Smooth muscle cell (in vitro differentiated cells): ENCODE measurements at regions not wholly inside any gene's neighbourhood (a gene's known extent, or its start where the extent isn't known, plus 50 kb on each side); places are given as distances from the start of the nearest gene placed in this dataset.

Experiments
- DNase-seq: peaks from one replicate; lab custom pipeline; 2025; ENCODE audit not compliant: unreplicated experiment; lab: John Stamatoyannopoulos, UW
- H2AFZ ChIP-seq: fragments of 200-600 bp; sonication (generic); 2 replicates; pipeline ENCODE4 v1.6.0; 2016; ENCODE audit warnings: antibody characterized with exemption, low read depth, mild to moderate bottlenecking
- H3F3A ChIP-seq: fragments of 200-600 bp; sonication (generic); 2 replicates; pipeline ENCODE4 v1.6.0; 2017; ENCODE audit warnings: antibody characterized with exemption, low read depth
- H3K27ac ChIP-seq: fragments of 200-600 bp; sonication (generic); 2 replicates; pipeline ENCODE4 v1.5.1; 2016; ENCODE audit warnings: low read depth, mild to moderate bottlenecking
- H3K27me3 ChIP-seq: fragments of 200-600 bp; sonication (generic); 2 replicates; pipeline ENCODE4 v1.6.1; 2016; ENCODE audit warnings: low read depth, mild to moderate bottlenecking
- H3K36me3 ChIP-seq: fragments of 200-600 bp; sonication (generic); 2 replicates; pipeline ENCODE4 v1.5.1; 2016; ENCODE audit warnings: low read depth
- H3K4me1 ChIP-seq: fragments of 200-600 bp; sonication (generic); 2 replicates; pipeline ENCODE4 v1.5.1; 2016; ENCODE audit warnings: low read depth
- H3K4me2 ChIP-seq: fragments of 200-600 bp; sonication (generic); 2 replicates; pipeline ENCODE4 v1.6.0; 2016; ENCODE audit warnings: mild to moderate bottlenecking
- H3K4me3 ChIP-seq: fragments of 200-600 bp; sonication (generic); 2 replicates; pipeline ENCODE4 v1.5.1; 2016; ENCODE audit warnings: mild to moderate bottlenecking
- H3K79me2 ChIP-seq: fragments of 200-600 bp; sonication (generic); 2 replicates; pipeline ENCODE4 v1.6.0; 2016; ENCODE audit warnings: low read depth, mild to moderate bottlenecking
- H3K9ac ChIP-seq: fragments of 200-600 bp; sonication (generic); 2 replicates; pipeline ENCODE4 v1.6.0; 2016; ENCODE audit warnings: low read depth
- H3K9me3 ChIP-seq: fragments of 200-600 bp; sonication (generic); replicated peaks from 2 replicates; pipeline ENCODE4 v1.5.1; 2016; ENCODE audit warnings: low read depth
- H4K20me1 ChIP-seq: fragments of 200-600 bp; sonication (generic); 2 replicates; pipeline ENCODE4 v1.6.0; 2016; ENCODE audit warnings: low read depth
- CTCF ChIP-seq: fragments of 200-600 bp; sonication (generic); IDR thresholded peaks from 2 replicates; pipeline ENCODE4 v1.5.1; 2017; ENCODE audit warnings: borderline replicate concordance, mild to moderate bottlenecking, antibody characterized with exemption; ENCODE audit not compliant: insufficient read depth, poor library complexity, severe bottlenecking
- WGBS: methylation state at CpG from one replicate; pipeline ENCODE4 v1.1.7; 2016; ENCODE audit warnings: low lambda C conversion rate; 5-methylcytosine and 5-hydroxymethylcytosine counted together

- Histone ChIP-seq H3K4me1 (peaks cover 12% of the 10 kb centered on the region), H3F3A (no peaks in the 10 kb centered on the region), H3K79me2 (no peaks in the 10 kb centered on the region), H4K20me1 (no peaks in the 10 kb centered on the region), H3K4me2 (peak overlapping the region; percentile 15), H3K9ac (no peak overlapping the region), H3K27ac (no peak overlapping the region), H2AFZ (no peak overlapping the region), H3K36me3 (no peaks in the 10 kb centered on the region), H3K4me3 (no peak overlapping the region), H3K9me3 (no peaks in the 10 kb centered on the region), H3K27me3 (no peaks in the 10 kb centered on the region)
- no peak for TF ChIP-seq CTCF
- DNase-seq = no peak
- 85% methylated on average over 10 of the region's 10 CpGs for WGBS
Observed at GRCh38 chr2:42958741-42959233, 166.4 kb upstream of the HAAO start.

DNA sequence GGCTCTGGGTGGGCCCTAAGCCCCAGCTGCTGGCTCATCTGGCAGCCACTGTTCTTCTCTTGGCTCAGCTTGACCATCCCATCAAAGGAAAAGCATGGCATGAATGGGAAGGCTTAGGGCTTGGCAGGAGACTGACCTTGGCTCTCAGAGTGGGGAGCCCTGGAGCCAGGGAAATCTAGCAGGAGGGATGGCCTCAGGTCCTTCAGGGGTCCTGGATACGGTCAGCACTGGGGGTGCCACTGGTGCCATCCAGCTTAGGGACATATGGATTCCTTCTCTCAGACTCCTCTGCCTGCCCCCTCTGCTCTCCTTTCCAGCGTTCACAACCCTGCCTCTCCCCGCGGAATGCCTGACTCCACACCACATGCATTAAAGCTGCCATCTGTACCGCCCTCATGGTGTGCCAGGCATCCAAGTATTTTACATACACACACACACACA lies 165.5 kb upstream of the HAAO start:
- H3K27ac ChIP-seq = no peak overlapping the region
- H4K20me1 ChIP-seq = no peaks in the 10 kb centered on the region
- no peak overlapping the region for H3K4me3 ChIP-seq
- peaks cover 12% of the 10 kb centered on the region for H3K4me1 ChIP-seq
- H3K36me3 ChIP-seq = no peaks in the 10 kb centered on the region
- H3K27me3 ChIP-seq = no peaks in the 10 kb centered on the region
- no peak overlapping the region for H3K9ac ChIP-seq
- no peak overlapping the region for H2AFZ ChIP-seq
- no peaks in the 10 kb centered on the region for H3F3A ChIP-seq
- no peaks in the 10 kb centered on the region for H3K79me2 ChIP-seq
- no peaks in the 10 kb centered on the region for H3K9me3 ChIP-seq
- 85% methylated on average over 5 of the region's 5 CpGs for WGBS
- H3K4me2 ChIP-seq = no peak overlapping the region
- DNase-seq = no peak
- no peak for TF ChIP-seq CTCF

DNA sequence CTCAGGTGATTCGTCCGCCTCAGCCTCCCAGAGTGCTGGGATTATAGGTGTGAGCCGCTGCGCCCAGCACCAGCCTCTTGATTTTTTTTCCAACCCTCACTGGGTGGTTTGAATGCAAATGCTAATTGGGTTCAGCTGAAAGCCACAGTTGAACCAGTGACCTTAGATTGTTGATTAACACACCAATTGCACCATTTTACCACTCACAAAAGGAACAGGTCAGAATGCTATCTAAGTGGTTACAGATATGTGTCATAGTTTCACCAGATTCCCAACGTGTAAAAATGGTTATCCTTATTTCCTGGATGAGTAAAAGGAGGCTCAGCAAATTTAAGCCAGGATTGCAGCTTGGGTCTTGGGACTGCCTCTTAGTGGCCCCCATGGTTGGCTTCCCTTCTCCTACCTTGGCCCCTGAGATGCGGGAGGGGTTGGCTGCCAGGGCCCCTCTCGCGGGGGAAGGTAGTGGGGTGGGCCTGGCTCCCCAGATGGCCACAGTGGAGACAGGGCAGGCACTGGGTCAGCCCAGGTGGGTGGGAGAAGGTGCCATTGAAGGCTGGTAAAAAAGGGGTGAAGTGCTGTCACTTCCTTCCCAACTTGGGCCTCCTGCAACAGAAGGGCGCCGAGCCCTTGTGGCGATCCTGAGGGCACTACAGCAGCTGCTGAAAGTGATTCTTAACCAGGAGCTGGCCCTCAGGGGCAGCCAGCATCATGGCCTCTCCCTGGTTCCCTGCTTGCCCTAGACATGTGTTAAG lies 164.9 kb upstream of the HAAO start:
- H3K27me3 ChIP-seq = no peaks in the 10 kb centered on the region
- no peaks in the 10 kb centered on the region for H4K20me1 ChIP-seq
- no peak overlapping the region for H3K4me2 ChIP-seq
- no peak for DNase-seq
- H3F3A ChIP-seq = no peaks in the 10 kb centered on the region
- no peak overlapping the region for H3K27ac ChIP-seq
- no peak overlapping the region for H2AFZ ChIP-seq
- no peak for TF ChIP-seq CTCF
- H3K9me3 ChIP-seq = no peaks in the 10 kb centered on the region
- no peaks in the 10 kb centered on the region for H3K36me3 ChIP-seq
- WGBS = 76% methylated on average over 11 of the region's 11 CpGs
- no peak overlapping the region for H3K4me3 ChIP-seq
- peaks cover 7% of the 10 kb centered on the region for H3K4me1 ChIP-seq
- no peaks in the 10 kb centered on the region for H3K79me2 ChIP-seq
- H3K9ac ChIP-seq = no peak overlapping the region
